ENCODE measurements at regions not wholly inside any gene's neighbourhood (a gene's known extent, or its start where the extent isn't known, plus 50 kb on each side); places are given as distances from the start of the nearest gene placed in this dataset.
A peak's percentile ranks its signal among the peaks of the same experiment; 100 is the strongest.
"Not testable (repeated sequence)": the region's sequence is repeated elsewhere in the genome, so short reads cannot be mapped to it uniquely, and the experiment has no call there.

GRCh38 chr6:27558028-27558724 is 85.3 kb upstream of the ZNF184 start:
- Histone ChIP-seq H3K36me3 (ENCODE audit: control insufficient read depth, insufficient read depth, low read length) (no peaks in the 10 kb centered on the region), H3K9me3 (ENCODE audit: control insufficient read depth, low read length) (no peaks in the 10 kb centered on the region), H3K27ac (ENCODE audit: insufficient read depth, low read depth, low read length, poor library complexity, severe bottlenecking) (no peak overlapping the region), H3K27me3 (ENCODE audit: control insufficient read depth, insufficient read depth, low read length, poor library complexity, severe bottlenecking) (peaks cover 77% of the 10 kb centered on the region), H3K4me1 (ENCODE audit: control insufficient read depth, insufficient read depth, low read length) (no peaks in the 10 kb centered on the region), H3K4me3 (ENCODE audit: insufficient read depth, low read depth, low read length) (peak overlapping the region; percentile 16)
- WGBS, 2 experiments: 54 to 58% methylated on average over 31 of the region's 31 CpGs

GRCh38 chr6:27556406-27556805 is 83.5 kb upstream of the ZNF184 start:
- whole genome bisulfite sequencing, 2 experiments: 88% methylated on average over 3 of the region's 4 CpGs

GRCh38 chr6:27553123-27553904 is 80.4 kb upstream of the ZNF184 start:
- peak overlapping the region; percentile 52 for H3K4me3 ChIP-seq (ENCODE audit: insufficient read depth, low read depth, low read length)
- H3K9me3 ChIP-seq (ENCODE audit: control insufficient read depth, low read length): no peaks in the 10 kb centered on the region
- no peaks in the 10 kb centered on the region for H3K4me1 ChIP-seq (ENCODE audit: control insufficient read depth, insufficient read depth, low read length)
- H3K27ac ChIP-seq (ENCODE audit: insufficient read depth, low read depth, low read length, poor library complexity, severe bottlenecking): peak overlapping the region; percentile 39
- no peaks in the 10 kb centered on the region for H3K36me3 ChIP-seq (ENCODE audit: control insufficient read depth, insufficient read depth, low read length)
- H3K27me3 ChIP-seq (ENCODE audit: control insufficient read depth, insufficient read depth, low read length, poor library complexity, severe bottlenecking): peaks cover 28% of the 10 kb centered on the region
- 3% methylated on average over 22 to 23 of the region's 23 CpGs for WGBS, 2 experiments

More at GRCh38 chr6:27556406-27556805, 83.5 kb upstream of the ZNF184 start:
- Histone ChIP-seq H3K9me3 (ENCODE audit: control insufficient read depth, low read length) (no peaks in the 10 kb centered on the region), H3K27ac (ENCODE audit: insufficient read depth, low read depth, low read length, poor library complexity, severe bottlenecking) (no peak overlapping the region), H3K4me3 (ENCODE audit: insufficient read depth, low read depth, low read length) (no peak overlapping the region), H3K4me1 (ENCODE audit: control insufficient read depth, insufficient read depth, low read length) (no peaks in the 10 kb centered on the region), H3K27me3 (ENCODE audit: control insufficient read depth, insufficient read depth, low read length, poor library complexity, severe bottlenecking) (peaks cover 59% of the 10 kb centered on the region), H3K36me3 (ENCODE audit: control insufficient read depth, insufficient read depth, low read length) (no peaks in the 10 kb centered on the region)

- Histone ChIP-seq H3K36me3 (ENCODE audit: control insufficient read depth, insufficient read depth, low read length) (no peaks in the 10 kb centered on the region), H3K9me3 (ENCODE audit: control insufficient read depth, low read length) (no peaks in the 10 kb centered on the region), H3K4me3 (ENCODE audit: insufficient read depth, low read depth, low read length) (no peak overlapping the region), H3K4me1 (ENCODE audit: control insufficient read depth, insufficient read depth, low read length) (no peaks in the 10 kb centered on the region), H3K27me3 (ENCODE audit: control insufficient read depth, insufficient read depth, low read length, poor library complexity, severe bottlenecking) (peaks cover 26% of the 10 kb centered on the region), H3K27ac (ENCODE audit: insufficient read depth, low read depth, low read length, poor library complexity, severe bottlenecking) (no peak overlapping the region)
- WGBS, 2 experiments: 86 to 100% methylated on average over 1 of the region's 2 CpGs
These were observed 78.7 kb upstream of the ZNF184 start for GRCh38 chr6:27551607-27552006.

- WGBS, 2 experiments: 88 to 93% methylated on average over 3 of the region's 3 CpGs
These were observed 77.8 kb upstream of the ZNF184 start for GRCh38 chr6:27550692-27551091.

GRCh38 chr6:27549241-27549598 is 76.3 kb upstream of the ZNF184 start:
- 90 to 96% methylated on average over 14 of the region's 14 CpGs for WGBS, 2 experiments

More at GRCh38 chr6:27550692-27551091, 77.8 kb upstream of the ZNF184 start:
- Histone ChIP-seq H3K4me1 (ENCODE audit: control insufficient read depth, insufficient read depth, low read length) (no peaks in the 10 kb centered on the region), H3K4me3 (ENCODE audit: insufficient read depth, low read depth, low read length) (no peak overlapping the region), H3K36me3 (ENCODE audit: control insufficient read depth, insufficient read depth, low read length) (no peaks in the 10 kb centered on the region), H3K27ac (ENCODE audit: insufficient read depth, low read depth, low read length, poor library complexity, severe bottlenecking) (no peak overlapping the region), H3K9me3 (ENCODE audit: control insufficient read depth, low read length) (no peaks in the 10 kb centered on the region), H3K27me3 (ENCODE audit: control insufficient read depth, insufficient read depth, low read length, poor library complexity, severe bottlenecking) (peaks cover 26% of the 10 kb centered on the region)

GRCh38 chr6:27547157-27548075 is 74.5 kb upstream of the ZNF184 start:
- peak overlapping the region; percentile 68 for H3K4me3 ChIP-seq (ENCODE audit: insufficient read depth, low read depth, low read length)
- H3K27ac ChIP-seq (ENCODE audit: insufficient read depth, low read depth, low read length, poor library complexity, severe bottlenecking): no peak overlapping the region
- H3K27me3 ChIP-seq (ENCODE audit: control insufficient read depth, insufficient read depth, low read length, poor library complexity, severe bottlenecking): peaks cover 56% of the 10 kb centered on the region
- H3K9me3 ChIP-seq (ENCODE audit: control insufficient read depth, low read length): no peaks in the 10 kb centered on the region
- H3K4me1 ChIP-seq (ENCODE audit: control insufficient read depth, insufficient read depth, low read length): no peaks in the 10 kb centered on the region
- WGBS, 2 experiments: 13 to 15% methylated on average over 23 of the region's 23 CpGs
- no peaks in the 10 kb centered on the region for H3K36me3 ChIP-seq (ENCODE audit: control insufficient read depth, insufficient read depth, low read length)

More at GRCh38 chr6:27549241-27549598, 76.3 kb upstream of the ZNF184 start:
- H3K4me3 ChIP-seq (ENCODE audit: insufficient read depth, low read depth, low read length); H3K9me3 ChIP-seq (ENCODE audit: control insufficient read depth, low read length); H3K27ac ChIP-seq (ENCODE audit: insufficient read depth, low read depth, low read length, poor library complexity, severe bottlenecking); H3K4me1 ChIP-seq (ENCODE audit: control insufficient read depth, insufficient read depth, low read length); H3K36me3 ChIP-seq (ENCODE audit: control insufficient read depth, insufficient read depth, low read length): not testable (repeated sequence)
- peaks cover 41% of the 10 kb centered on the region for H3K27me3 ChIP-seq (ENCODE audit: control insufficient read depth, insufficient read depth, low read length, poor library complexity, severe bottlenecking)

GRCh38 chr6:27546522-27546921 is 73.6 kb upstream of the ZNF184 start:
- WGBS, 2 experiments: 93 to 95% methylated on average over 7 of the region's 7 CpGs
- peaks cover 63% of the 10 kb centered on the region for H3K27me3 ChIP-seq (ENCODE audit: control insufficient read depth, insufficient read depth, low read length, poor library complexity, severe bottlenecking)

GRCh38 chr6:27545271-27546046 is 72.6 kb upstream of the ZNF184 start:
- Histone ChIP-seq H3K4me1 (ENCODE audit: control insufficient read depth, insufficient read depth, low read length) (no peaks in the 10 kb centered on the region), H3K27me3 (ENCODE audit: control insufficient read depth, insufficient read depth, low read length, poor library complexity, severe bottlenecking) (peaks cover 63% of the 10 kb centered on the region), H3K9me3 (ENCODE audit: control insufficient read depth, low read length) (no peaks in the 10 kb centered on the region), H3K27ac (ENCODE audit: insufficient read depth, low read depth, low read length, poor library complexity, severe bottlenecking) (no peak overlapping the region), H3K4me3 (ENCODE audit: insufficient read depth, low read depth, low read length) (peak overlapping the region; percentile 50), H3K36me3 (ENCODE audit: control insufficient read depth, insufficient read depth, low read length) (no peaks in the 10 kb centered on the region)
- 4% methylated on average over 32 of the region's 32 CpGs for WGBS, 2 experiments

More at GRCh38 chr6:27546522-27546921, 73.6 kb upstream of the ZNF184 start:
- no peaks in the 10 kb centered on the region for H3K4me1 ChIP-seq (ENCODE audit: control insufficient read depth, insufficient read depth, low read length)
- no peaks in the 10 kb centered on the region for H3K36me3 ChIP-seq (ENCODE audit: control insufficient read depth, insufficient read depth, low read length)
- H3K27ac ChIP-seq (ENCODE audit: insufficient read depth, low read depth, low read length, poor library complexity, severe bottlenecking): no peak overlapping the region
- no peaks in the 10 kb centered on the region for H3K9me3 ChIP-seq (ENCODE audit: control insufficient read depth, low read length)
- H3K4me3 ChIP-seq (ENCODE audit: insufficient read depth, low read depth, low read length): no peak overlapping the region

Data from ectodermal cell (in vitro differentiated cells).